Heart right ventricle (tissue), 16 donors: ENCODE measurements at regions not wholly inside any gene's neighbourhood (a gene's known extent, or its start where the extent isn't known, plus 50 kb on each side); places are given as distances from the start of the nearest gene placed in this dataset.

Experiments
- ATAC-seq, 8 donors: fragments of 200-7000 bp; cut with Tn5 transposase; one replicate each; pipeline ENCODE4 v1.9.1; 2020; ENCODE audit warnings: mild to moderate bottlenecking in 8 of 8, moderate library complexity in 8 of 8, moderate number of reproducible peaks in 1 of 8
- DNase-seq, 2 donors: peaks; one replicate each; pipeline ENCODE4 v3.0.0-alpha.2; 2020
- H3K27ac ChIP-seq, 10 donors: fragments of 200-600 bp; sonication (generic) in 2 of 10; one replicate each; pipeline versions ENCODE4 v1.5.0 to v1.8.0; 2020 to 2022; ENCODE audit warnings: mild to moderate bottlenecking in 3 of 10
- H3K27me3 ChIP-seq, 7 donors: fragments of 200-600 bp; one replicate each; pipeline ENCODE4 v1.8.0; 2021 to 2022; ENCODE audit warnings: mild to moderate bottlenecking in 2 of 7
- H3K36me3 ChIP-seq, 9 donors: fragments of 200-600 bp; sonication (generic) in 1 of 9; one replicate each; pipeline versions ENCODE4 v1.5.0 to v1.8.0; 2020 to 2022; ENCODE audit warnings: mild to moderate bottlenecking in 2 of 9
- H3K4me1 ChIP-seq, 9 donors: fragments of 200-600 bp; sonication (generic) in 1 of 9; one replicate each; pipeline versions ENCODE4 v1.5.0 to v1.8.0; 2020 to 2022; ENCODE audit warnings: mild to moderate bottlenecking in 4 of 9
- H3K4me3 ChIP-seq, 10 donors: fragments of 200-600 bp; sonication (generic) in 2 of 10; one replicate each; pipeline versions ENCODE4 v1.5.0 to v1.8.0; 2020 to 2022; ENCODE audit warnings: mild to moderate bottlenecking in 7 of 10, moderate library complexity in 2 of 10
- H3K9me3 ChIP-seq, 11 donors: fragments of 200-600 bp in 10 of 11; sonication (generic) in 2 of 11; one replicate each; pipeline versions ENCODE4 v1.5.0 to v1.8.0; 2013 to 2022; ENCODE audit warnings: mild to moderate bottlenecking in 2 of 11, control low read depth in 1 of 11, moderate library complexity in 1 of 11
- CTCF ChIP-seq, 9 donors: fragments of 200-600 bp; sonication (generic) in 2 of 9; IDR thresholded peaks; one replicate each; pipeline versions ENCODE4 v1.5.0 to v1.8.0; 2021 to 2022; ENCODE audit warnings: antibody characterized with exemption in 9 of 9, mild to moderate bottlenecking in 5 of 9, moderate library complexity in 1 of 9
- WGBS, 2 donors: extraction: QIAGEN DNeasy Blood & Tissue Kit; methylation state at CpG; one replicate each; pipeline ENCODE4 v1.1.7; 2013; ENCODE audit warnings: inconsistent platforms in 1 of 2; 5-methylcytosine and 5-hydroxymethylcytosine counted together
- intact Hi-C, 10 donors: fragments of 100-400 bp; cut with DNase I; formaldehyde crosslinking; loops; one replicate each; pipeline versions ENCODE4 v1.11.1 to v1.14.2; 2022
- donor health status: Arrhythmogenic right ventricular cardiomyopathy.
- donor health status: ischemic (EF 13 %, LVEDD 7.1; RV severe dilation, severe dysfunction).
- donor health status: healthy with polysubstance abuse.
- donor health status: DM: no; HTN: yes; CAD: no.
- donor health status: DM: no; HTN: no; CAD: no.
- donor health status: ischemic (EF 25% LVEDD 6.9; RV normal size, moderate dysfunction).
- donor health status: ischemic (EF 25% LVEDD 5.7; RV mildly dilated, moderate dysfunction).
- donor health status: healthy.
- donor health status: DM: yes; HTN: yes; CAD: no.
- donor health status: Ischemic cardiomyopathy.
- donor health status: ischemic (EF 35%, LVEDD 5.7; RV mildly dilated, moderate dysfunction).
- donor health status: nonischemic (EF 11% LVEDD 7.7; RV severe dilation, severe dysfunction).
- donor health status: DM: yes; HTN: yes; CAD: no.
- donor health status: PGD.
- donor health status: ischemic (EF 29% LVEDD 5.4; RV normal size, mild dysfunction).
- donor health status: nonischemic (EF 23%, LVEDD 6.1; RV moderate dilation, normal function).

GRCh38 chr2:163949693-163950092 is 213.9 kb upstream of the FIGN start:
- no peak for TF ChIP-seq CTCF (IDR thresholded peaks at IDR 0.05)
- H3K4me3 ChIP-seq, result no peak overlapping the region
- H3K9me3 ChIP-seq, result peaks cover 0 to 5% (median 0%) of the 10 kb centered on the region in 11 donors
- H3K27ac ChIP-seq, result no peak overlapping the region
- intact Hi-C loops, result no loop called here
- no peak for DNase-seq
- no peaks in the 10 kb centered on the region for H3K27me3 ChIP-seq
- H3K4me1 ChIP-seq, result peaks cover 0 to 5% (median 0%) of the 10 kb centered on the region in 9 donors
- no peak for ATAC-seq
- no peaks in the 10 kb centered on the region for H3K36me3 ChIP-seq

- no peak for ATAC-seq
- Histone ChIP-seq H3K4me1 (no peaks in the 10 kb centered on the region), H3K27me3 (no peaks in the 10 kb centered on the region), H3K4me3 (no peak overlapping the region), H3K27ac (no peak overlapping the region), H3K9me3 (no peaks in the 10 kb centered on the region), H3K36me3 (no peaks in the 10 kb centered on the region)
- 94 to 96% methylated on average over 4 of the region's 4 CpGs for WGBS, 2 donors
- no peak for DNase-seq
- TF ChIP-seq CTCF (IDR thresholded peaks at IDR 0.05), result no peak
- intact Hi-C loops, result no loop called here
Measured at GRCh38 chr2:163944347-163944737, 208.5 kb upstream of the FIGN start.

- 77 to 87% methylated on average over 9 of the region's 9 CpGs for WGBS, 2 donors
- no peak for TF ChIP-seq CTCF (IDR thresholded peaks at IDR 0.05)
- intact Hi-C loops, result no loop called here
- ATAC-seq (no peak), DNase-seq (no peak)
- Histone ChIP-seq H3K36me3 (no peaks in the 10 kb centered on the region), H3K4me1 (no peaks in the 10 kb centered on the region), H3K27ac (no peak overlapping the region), H3K27me3 (no peaks in the 10 kb centered on the region), H3K9me3 (no peaks in the 10 kb centered on the region), H3K4me3 (no peak overlapping the region)
Measured at GRCh38 chr2:163943403-163944346, 207.9 kb upstream of the FIGN start.

- intact Hi-C loops, result no loop called here
Measured at GRCh38 chr2:163934131-163934530, 198.3 kb upstream of the FIGN start.

More at GRCh38 chr2:163934131-163934530, 198.3 kb upstream of the FIGN start:
- no peaks in the 10 kb centered on the region for H3K9me3 ChIP-seq
- ATAC-seq (no peak), DNase-seq (no peak)
- no peaks in the 10 kb centered on the region for H3K4me1 ChIP-seq
- H3K36me3 ChIP-seq, result no peaks in the 10 kb centered on the region
- H3K27me3 ChIP-seq, result no peaks in the 10 kb centered on the region
- H3K4me3 ChIP-seq, result no peak overlapping the region
- TF ChIP-seq CTCF (IDR thresholded peaks at IDR 0.05), result no peak
- no peak overlapping the region for H3K27ac ChIP-seq
